Activated CD8-positive, alpha-beta T cell treated with anti-CD3 and anti-CD28 coated beads, Interleukin-2, amount 10 ng/mL, durations not matched to agents 7 days and 5 days (primary cell): ENCODE measurements at regions not wholly inside any gene's neighbourhood (a gene's known extent, or its start where the extent isn't known, plus 50 kb on each side); places are given as distances from the start of the nearest gene placed in this dataset.
"Not testable (repeated sequence)": the region's sequence is repeated elsewhere in the genome, so short reads cannot be mapped to it uniquely, and the experiment has no call there.

ENCODE experiments used
- ATAC-seq: fragments of 150-1000 bp; cut with Tn5 transposase; one replicate; pipeline ENCODE4 v1.10.0; 2021; ENCODE audit warnings: moderate library complexity
- CTCF ChIA-PET: fragments of 350-600 bp; sonication (Branson Sonifier 250); formaldehyde crosslinking; loops from one replicate; lab custom pipeline; 2021; ENCODE audit warnings: antibody characterized with exemption; lab: Charles Lee
- POLR2A ChIA-PET: fragments of 350-600 bp; sonication (Branson Sonifier 250); formaldehyde crosslinking; loops from one replicate; lab custom pipeline; 2021; ENCODE audit warnings: antibody characterized with exemption; lab: Charles Lee
- DNase-seq: peaks from one replicate; pipeline ENCODE4 v3.0.0-alpha.2; 2020
- H3K27ac Mint-ChIP-seq: one replicate; pipeline ENCODE4 v1.8.0; 2021; ENCODE audit warnings: mild to moderate bottlenecking, mixed read lengths
- H3K27me3 Mint-ChIP-seq: one replicate; pipeline ENCODE4 v1.8.0; 2021; ENCODE audit warnings: low read depth, mixed read lengths
- H3K36me3 Mint-ChIP-seq: one replicate; pipeline ENCODE4 v1.8.0; 2021; ENCODE audit warnings: low read depth, mixed read lengths
- H3K4me1 Mint-ChIP-seq: one replicate; pipeline ENCODE4 v1.8.0; 2021; ENCODE audit warnings: low read depth, mixed read lengths
- H3K4me3 Mint-ChIP-seq: one replicate; pipeline ENCODE4 v1.8.0; 2021; ENCODE audit warnings: mild to moderate bottlenecking, mixed read lengths
- H3K9me3 Mint-ChIP-seq: one replicate; pipeline ENCODE4 v1.8.0; 2022; ENCODE audit warnings: mixed read lengths; ENCODE audit not compliant: insufficient read depth

DNA sequence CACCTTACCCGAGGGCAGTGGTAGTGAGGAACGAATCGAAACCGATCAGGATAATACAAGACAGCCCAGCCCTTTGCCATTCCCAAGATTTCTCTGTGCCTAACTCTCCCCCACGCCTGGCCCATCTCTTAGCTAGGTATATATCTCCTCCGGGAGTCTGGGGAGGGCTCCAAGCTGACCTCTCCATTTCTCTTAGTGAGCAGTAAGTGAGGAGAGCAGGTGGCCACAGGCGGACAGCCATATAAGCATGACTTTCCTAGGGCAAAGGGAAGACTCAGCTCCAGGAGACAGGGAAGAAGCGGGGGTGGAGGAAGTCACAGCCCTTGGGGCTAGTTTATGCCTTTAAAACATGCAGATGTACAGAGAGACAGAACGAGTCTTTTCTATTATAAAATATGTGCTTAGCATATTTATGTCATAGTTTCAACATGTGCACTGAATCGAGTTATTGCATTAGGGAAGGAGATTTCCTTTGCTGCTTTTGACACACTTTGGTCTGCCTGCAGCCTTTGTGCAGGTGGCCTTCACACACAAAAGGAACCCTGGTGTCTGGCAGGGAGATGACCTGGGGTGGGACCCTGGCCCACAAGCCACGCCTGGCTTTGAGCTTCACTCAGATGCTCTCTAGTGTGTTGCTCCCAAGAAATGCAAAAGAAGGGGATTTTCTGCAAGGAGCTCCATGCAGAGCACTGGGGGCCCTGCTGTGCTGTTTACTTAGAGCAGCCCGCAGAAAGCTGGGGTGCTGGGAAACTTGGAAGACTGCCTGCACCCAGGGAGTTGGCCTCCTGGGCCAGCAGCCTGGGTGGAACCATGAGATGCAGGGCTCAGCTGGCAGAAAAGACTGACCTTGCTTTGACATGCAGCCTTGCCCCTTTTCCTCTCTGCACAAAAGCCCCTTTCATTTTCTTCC is 613.3 kb downstream of the BCOR start:
- peaks cover under 1% of the 10 kb centered on the region for H3K4me1 Mint-ChIP-seq
- no peaks in the 10 kb centered on the region for H3K36me3 Mint-ChIP-seq
- H3K27ac Mint-ChIP-seq, result no peak overlapping the region
- ATAC-seq (no peak), DNase-seq (no peak)
- H3K9me3 Mint-ChIP-seq, result no peaks in the 10 kb centered on the region
- ChIA-PET CTCF (no interaction called here), POLR2A (no interaction called here)
- no peak overlapping the region for H3K4me3 Mint-ChIP-seq
- H3K27me3 Mint-ChIP-seq, result no peaks in the 10 kb centered on the region

DNA sequence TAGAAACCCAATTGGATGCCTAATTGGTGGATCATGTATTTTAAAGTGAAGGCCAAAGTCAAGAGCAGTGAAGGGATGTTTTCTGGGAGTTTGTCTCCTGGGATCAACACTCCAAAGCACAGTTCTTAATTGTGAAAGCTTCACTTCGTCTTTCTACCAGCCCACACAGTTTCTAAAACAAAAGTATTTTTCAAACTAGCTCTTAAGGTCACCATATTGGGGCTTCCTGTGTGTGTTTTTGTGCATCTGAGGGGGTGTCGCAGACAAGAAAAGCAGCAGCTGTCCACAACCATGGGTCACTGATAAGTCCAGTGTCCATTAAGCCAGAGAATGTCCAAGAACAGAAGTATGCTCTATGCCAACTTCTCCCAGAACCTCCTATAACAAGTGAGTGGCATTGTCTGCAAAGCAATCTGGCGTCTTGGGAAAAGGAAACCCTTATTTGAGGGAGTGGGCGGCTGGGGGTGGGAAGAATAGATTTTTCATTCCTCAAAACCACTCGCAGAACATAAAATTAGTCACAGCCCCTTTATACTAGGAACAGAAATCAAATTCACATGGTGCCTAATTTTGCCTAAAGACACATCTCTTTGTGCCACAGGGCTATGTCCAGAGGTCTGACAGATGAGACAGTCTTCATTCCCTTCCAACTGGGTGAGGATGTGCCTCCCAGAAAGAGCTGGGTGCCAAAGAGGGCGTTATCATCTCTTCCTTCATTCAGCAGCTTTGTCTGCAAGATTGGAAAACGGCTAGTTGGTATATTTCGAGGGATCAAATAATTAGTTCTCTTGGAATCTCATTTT is 610.4 kb downstream of the BCOR start:
- no peaks in the 10 kb centered on the region for H3K36me3 Mint-ChIP-seq
- H3K27ac Mint-ChIP-seq, result no peak overlapping the region
- peaks cover 14% of the 10 kb centered on the region for H3K4me1 Mint-ChIP-seq
- no peaks in the 10 kb centered on the region for H3K27me3 Mint-ChIP-seq
- ATAC-seq (no peak), DNase-seq (no peak)
- no peaks in the 10 kb centered on the region for H3K9me3 Mint-ChIP-seq
- CTCF ChIA-PET, result no interaction called here
- no peak overlapping the region for H3K4me3 Mint-ChIP-seq
- POLR2A ChIA-PET, result no interaction called here

DNA sequence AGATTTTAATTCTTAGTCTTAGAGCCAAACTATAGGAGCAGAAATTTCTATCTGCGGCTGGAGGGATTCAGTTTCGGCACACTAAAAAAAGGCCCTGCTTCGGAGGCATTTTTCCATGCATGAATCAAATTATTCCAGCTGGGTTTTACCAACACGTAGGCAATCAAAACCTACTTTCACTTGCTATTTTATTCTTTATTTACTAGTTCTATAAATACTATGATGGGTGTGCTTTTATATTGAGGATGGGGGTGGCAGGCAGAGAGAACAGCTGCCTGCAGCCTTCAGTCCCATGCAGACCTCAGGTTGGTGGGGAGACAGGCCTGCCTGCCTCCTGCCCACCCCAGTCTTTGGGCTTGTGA is 609.8 kb downstream of the BCOR start:
- no peak overlapping the region for H3K4me3 Mint-ChIP-seq
- CTCF ChIA-PET, result no interaction called here

DNA sequence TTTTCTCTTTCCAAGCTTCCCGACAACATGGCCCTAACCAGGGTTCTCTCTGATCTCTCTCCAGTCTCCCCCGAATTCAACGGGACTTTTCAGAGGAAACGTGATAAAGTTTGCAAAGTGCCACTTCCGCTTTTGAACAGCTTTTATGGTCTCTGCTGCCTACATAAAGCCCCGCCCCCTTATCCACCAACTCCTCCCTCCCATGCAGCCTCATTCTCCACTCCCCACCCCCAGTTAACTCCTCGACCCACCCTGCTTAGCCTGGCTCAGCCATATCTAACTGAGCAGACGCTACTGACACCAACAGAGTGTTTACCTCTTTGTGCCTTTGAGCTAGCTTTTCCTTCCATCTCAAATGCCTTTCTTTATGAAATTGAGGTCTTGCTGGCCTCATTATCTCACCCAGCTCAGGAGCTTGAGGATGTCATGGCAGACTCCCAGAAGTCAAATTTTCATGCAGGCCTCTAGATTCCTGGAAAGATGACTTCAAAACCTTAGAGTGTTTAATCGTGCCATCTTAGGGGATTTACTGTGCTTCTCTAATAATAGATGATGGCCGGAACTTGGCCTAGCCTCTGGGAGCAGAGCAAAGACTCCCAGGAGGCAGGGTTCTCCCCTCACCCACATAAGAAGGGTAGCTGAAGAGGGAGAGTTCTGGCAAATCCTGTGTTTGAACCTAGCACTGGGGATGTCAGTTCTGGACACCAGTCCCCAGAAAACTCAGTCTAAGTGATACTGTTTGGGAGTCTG is 606.0 kb downstream of the BCOR start:
- ChIA-PET CTCF (interaction anchor here (1.4 kb wide), 1 partner anchor 687 kb away, joined by 3 read pairs; no protein-coding TSS in a partner anchor), POLR2A (interaction anchor here (0.7 kb wide), 1 partner anchor 1204 kb away, joined by 3 read pairs; no protein-coding TSS in a partner anchor)
- DNase-seq (peak; percentile 61), ATAC-seq (peak; percentile 82)
- Mint-ChIP-seq H3K4me3 (no peak overlapping the region), H3K4me1 (peaks cover 18% of the 10 kb centered on the region), H3K36me3 (no peaks in the 10 kb centered on the region), H3K27me3 (no peaks in the 10 kb centered on the region), H3K9me3 (no peaks in the 10 kb centered on the region), H3K27ac (peak overlapping the region; percentile 61)

More for the DNA sequence above, 609.8 kb downstream of the BCOR start:
- POLR2A ChIA-PET, result no interaction called here
- Mint-ChIP-seq H3K4me1 (peaks cover 18% of the 10 kb centered on the region), H3K9me3 (no peaks in the 10 kb centered on the region), H3K27ac (no peak overlapping the region), H3K36me3 (no peaks in the 10 kb centered on the region), H3K27me3 (no peaks in the 10 kb centered on the region)
- no peak for ATAC-seq
- no peak for DNase-seq

DNA sequence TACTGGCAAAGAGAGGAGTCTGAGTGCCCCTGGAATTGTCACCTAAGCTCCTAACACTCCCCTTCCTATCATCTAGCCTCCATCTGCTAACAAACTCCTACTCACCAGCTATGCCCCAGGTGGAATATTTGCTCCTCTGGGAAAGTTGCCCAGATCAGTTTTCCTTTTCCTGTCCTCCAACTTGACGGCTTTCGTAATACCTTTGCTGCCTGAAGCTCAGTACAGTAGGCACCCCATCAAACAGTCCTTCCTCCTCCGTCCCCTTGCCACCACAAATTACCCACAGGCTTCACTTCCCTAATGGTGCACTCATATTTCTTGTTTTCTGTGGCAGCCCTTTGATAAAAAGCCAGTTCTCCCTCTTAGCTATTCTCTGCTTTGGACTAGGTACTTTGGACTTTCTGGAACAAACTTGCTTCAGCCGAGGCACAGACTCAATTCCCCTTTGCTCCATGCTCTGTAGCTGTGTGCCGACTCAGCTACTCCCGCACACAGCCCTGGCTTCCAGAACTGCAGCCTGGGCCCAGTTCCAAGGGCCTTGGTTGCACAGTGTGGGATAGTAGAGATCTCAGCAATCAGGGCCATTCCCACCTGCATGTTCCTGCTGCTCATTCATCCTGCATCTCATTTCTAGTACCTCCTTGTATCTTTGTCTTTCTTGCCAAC is 605.1 kb downstream of the BCOR start:
- Mint-ChIP-seq H3K4me1 (peaks cover 18% of the 10 kb centered on the region), H3K27ac (no peak overlapping the region), H3K4me3 (no peak overlapping the region), H3K9me3 (no peaks in the 10 kb centered on the region), H3K27me3 (no peaks in the 10 kb centered on the region), H3K36me3 (no peaks in the 10 kb centered on the region)
- ATAC-seq, result no peak
- POLR2A ChIA-PET, result interaction anchor here (0.7 kb wide), 1 partner anchor 1204 kb away, joined by 3 read pairs; no protein-coding TSS in a partner anchor
- DNase-seq, result no peak
- CTCF ChIA-PET, result interaction anchor here (1.4 kb wide), 1 partner anchor 688 kb away, joined by 3 read pairs; no protein-coding TSS in a partner anchor

DNA sequence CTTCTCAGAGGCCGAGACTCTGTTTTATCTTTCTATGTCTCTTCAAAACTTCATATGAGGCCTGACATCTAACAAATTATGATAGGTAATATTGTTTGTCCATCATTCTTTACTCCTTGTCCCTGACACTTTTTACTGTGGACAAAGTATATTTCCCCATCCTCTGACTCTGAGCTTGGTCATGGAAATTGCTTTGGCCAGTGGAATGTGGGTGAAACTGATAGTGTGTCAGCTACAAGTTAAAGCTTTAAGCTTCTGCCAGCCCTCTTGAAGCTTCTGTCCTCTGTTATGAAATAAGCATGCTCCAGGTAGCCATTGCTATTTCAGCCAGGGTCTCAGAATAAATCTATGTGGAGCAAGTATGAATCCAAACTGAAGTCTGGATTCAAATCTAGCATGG is 604.6 kb downstream of the BCOR start:
- ChIA-PET CTCF (no interaction called here), POLR2A (no interaction called here)
- ATAC-seq, result no peak
- no peaks in the 10 kb centered on the region for H3K36me3 Mint-ChIP-seq
- no peak overlapping the region for H3K4me3 Mint-ChIP-seq
- DNase-seq, result no peak
- H3K27me3 Mint-ChIP-seq, result no peaks in the 10 kb centered on the region
- H3K27ac Mint-ChIP-seq, result no peak overlapping the region
- no peaks in the 10 kb centered on the region for H3K9me3 Mint-ChIP-seq
- H3K4me1 Mint-ChIP-seq, result peaks cover 18% of the 10 kb centered on the region

DNA sequence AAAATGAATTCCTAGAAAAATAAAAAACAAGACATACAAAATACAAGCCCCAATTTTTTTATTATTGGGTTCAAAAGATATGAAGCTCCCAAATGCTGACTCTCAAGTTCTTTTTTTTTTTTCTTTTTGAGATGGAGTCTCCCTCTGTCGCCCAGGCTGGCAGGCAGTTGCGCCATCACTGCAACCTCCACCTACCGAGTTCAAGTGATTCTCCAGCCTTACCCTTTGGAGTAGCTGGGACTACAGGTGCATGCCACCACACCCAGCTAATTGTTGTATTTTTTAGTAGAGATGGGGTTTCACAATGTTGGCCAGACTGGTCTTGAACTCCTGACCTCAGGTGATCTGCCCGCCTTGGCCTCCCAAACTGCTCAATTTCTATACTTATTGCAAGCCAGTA is 600.6 kb downstream of the BCOR start:
- H3K4me3 Mint-ChIP-seq, H3K36me3 Mint-ChIP-seq, H3K4me1 Mint-ChIP-seq, POLR2A ChIA-PET, H3K9me3 Mint-ChIP-seq, H3K27me3 Mint-ChIP-seq, H3K27ac Mint-ChIP-seq, CTCF ChIA-PET, DNase-seq, ATAC-seq: not testable (repeated sequence)

DNA sequence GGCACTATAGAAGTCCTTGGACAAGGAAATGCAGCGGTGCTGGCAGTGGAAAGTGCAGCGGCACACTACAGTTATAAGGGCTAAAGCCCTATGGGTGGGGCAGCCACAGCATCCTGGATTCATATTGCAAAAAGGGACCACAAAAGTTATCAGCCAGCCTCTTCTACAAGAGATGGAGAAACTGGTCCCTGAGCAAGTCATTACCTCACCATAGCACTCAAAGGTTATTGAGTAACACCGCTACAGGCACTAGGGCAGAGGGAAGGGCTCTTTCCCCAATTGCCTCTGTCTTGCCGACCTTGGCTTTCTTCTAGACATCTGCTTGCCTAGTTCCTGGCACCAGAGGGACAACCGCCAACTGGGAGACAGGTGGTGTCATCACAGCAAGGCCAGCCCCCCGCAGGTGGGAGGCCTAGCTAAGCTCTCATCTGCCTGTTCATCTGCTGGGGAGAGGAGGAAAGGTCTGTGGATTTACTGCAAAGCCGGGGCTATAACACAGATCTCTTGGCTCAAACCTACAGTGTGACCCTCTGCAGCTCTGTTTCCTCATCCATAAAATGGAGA is 600.0 kb downstream of the BCOR start:
- ChIA-PET CTCF (no interaction called here), POLR2A (no interaction called here)
- Mint-ChIP-seq H3K27me3 (no peaks in the 10 kb centered on the region), H3K4me3 (no peak overlapping the region), H3K4me1 (no peaks in the 10 kb centered on the region), H3K36me3 (no peaks in the 10 kb centered on the region), H3K9me3 (no peaks in the 10 kb centered on the region), H3K27ac (no peak overlapping the region)
- ATAC-seq, result no peak
- DNase-seq, result no peak

DNA sequence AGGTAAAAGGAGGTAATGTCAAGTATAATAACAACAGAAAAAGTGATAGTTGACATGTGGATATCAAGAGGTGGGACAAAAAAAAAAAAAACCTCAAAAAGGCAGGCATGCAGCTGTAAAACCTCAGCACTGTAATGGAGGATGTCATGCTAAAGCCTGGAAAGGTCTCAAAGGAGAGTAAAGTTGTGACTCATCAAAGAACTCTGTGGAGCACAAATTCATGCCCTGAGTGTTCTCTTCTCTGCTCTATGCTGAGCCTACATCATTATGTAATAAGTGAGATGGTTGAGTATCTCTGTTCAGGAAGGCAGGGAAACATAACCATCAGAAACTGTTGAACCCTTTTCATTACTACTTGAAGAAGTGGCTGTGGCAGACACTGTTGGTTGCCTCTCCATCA is 597.8 kb downstream of the BCOR start:
- no peaks in the 10 kb centered on the region for H3K36me3 Mint-ChIP-seq
- ATAC-seq (no peak), DNase-seq (no peak)
- no peaks in the 10 kb centered on the region for H3K27me3 Mint-ChIP-seq
- H3K27ac Mint-ChIP-seq, result no peak overlapping the region
- no peak overlapping the region for H3K4me3 Mint-ChIP-seq
- H3K4me1 Mint-ChIP-seq, result no peaks in the 10 kb centered on the region
- POLR2A ChIA-PET, result no interaction called here
- no peaks in the 10 kb centered on the region for H3K9me3 Mint-ChIP-seq
- CTCF ChIA-PET, result no interaction called here

DNA sequence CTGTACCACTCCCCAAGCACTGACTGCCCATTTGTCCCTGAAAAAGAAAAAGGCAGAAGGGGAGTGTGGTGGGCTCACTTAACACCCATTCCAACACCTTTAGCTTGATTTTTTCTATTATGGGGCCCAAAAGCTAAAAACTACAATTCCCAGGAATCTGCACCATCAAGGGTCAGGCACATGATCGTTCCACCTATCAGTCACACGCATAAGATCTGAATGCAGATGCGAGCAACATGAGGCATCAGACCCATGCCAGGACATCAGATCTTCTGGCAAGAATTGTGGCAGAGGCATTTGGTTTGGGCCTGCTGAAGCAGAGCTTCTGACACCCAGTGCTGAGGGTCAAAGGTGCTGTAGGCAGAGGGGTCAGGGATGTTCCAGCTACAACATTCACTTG is 595.9 kb downstream of the BCOR start:
- Mint-ChIP-seq H3K36me3 (no peaks in the 10 kb centered on the region), H3K9me3 (no peaks in the 10 kb centered on the region), H3K4me1 (no peaks in the 10 kb centered on the region), H3K27me3 (no peaks in the 10 kb centered on the region), H3K4me3 (no peak overlapping the region), H3K27ac (no peak overlapping the region)
- ChIA-PET POLR2A (no interaction called here), CTCF (no interaction called here)
- DNase-seq, result no peak
- no peak for ATAC-seq

DNA sequence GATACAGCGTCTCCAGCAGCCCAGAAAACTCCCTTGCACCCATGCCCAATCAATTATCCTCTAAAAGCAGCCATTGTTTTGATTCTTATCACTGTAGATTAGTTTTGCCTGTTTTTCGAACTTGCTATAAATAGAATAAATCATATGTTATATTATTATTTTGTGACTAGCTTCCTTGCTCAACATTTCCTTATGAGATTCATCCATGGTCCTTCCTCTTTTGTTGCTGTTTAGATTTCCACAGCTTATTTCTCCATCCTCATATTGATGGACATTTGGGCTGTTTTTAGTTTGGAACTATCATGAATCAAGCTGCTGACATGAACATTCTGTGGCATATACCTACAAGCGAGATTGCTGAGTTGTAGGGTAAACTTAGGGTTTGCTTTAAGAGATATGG is 595.3 kb downstream of the BCOR start:
- POLR2A ChIA-PET, result no interaction called here
- CTCF ChIA-PET, result no interaction called here
- Mint-ChIP-seq H3K4me1 (no peaks in the 10 kb centered on the region), H3K27me3 (no peaks in the 10 kb centered on the region), H3K27ac (no peak overlapping the region), H3K9me3 (no peaks in the 10 kb centered on the region), H3K4me3 (no peak overlapping the region), H3K36me3 (no peaks in the 10 kb centered on the region)
- no peak for DNase-seq
- ATAC-seq, result no peak
